Stomach (tissue), 8 donors: ENCODE measurements at regions not wholly inside any gene's neighbourhood (a gene's known extent, or its start where the extent isn't known, plus 50 kb on each side); places are given as distances from the start of the nearest gene placed in this dataset.

Source experiments
- DNase-seq, 2 donors: peaks; one replicate each; pipeline versions ENCODE4 v3.0.0 to v3.0.0-alpha.2; 2013 to 2019
- H3K27ac ChIP-seq, 5 donors: fragments of 200-600 bp in 4 of 5; sonication (generic) in 4 of 5; one replicate each; pipeline ENCODE4 v1.5.1; 2013 to 2019; ENCODE audit warnings: mild to moderate bottlenecking in 1 of 5, moderate library complexity in 1 of 5
- H3K27me3 ChIP-seq, 3 donors: fragments of 200-600 bp; sonication (generic); one replicate each; pipeline ENCODE4 v1.5.1; 2017 to 2019; ENCODE audit warnings: mixed run types in 1 of 3
- H3K36me3 ChIP-seq, 4 donors: fragments of 200-600 bp; sonication (generic); 1 replicate in 3 of 4; 2 replicates in 1 of 4; pipeline ENCODE4 v1.5.1; 2016 to 2019
- H3K4me1 ChIP-seq, 4 donors: fragments of 200-600 bp; sonication (generic); one replicate each; pipeline ENCODE4 v1.5.1; 2016 to 2019
- H3K4me3 ChIP-seq, 4 donors: fragments of 200-600 bp; sonication (generic) in 3 of 4; one replicate each; pipeline ENCODE4 v1.5.1; 2016 to 2019; ENCODE audit warnings: mild to moderate bottlenecking in 1 of 4
- H3K9me3 ChIP-seq, 4 donors: fragments of 200-600 bp; sonication (generic); one replicate each; pipeline ENCODE4 v1.5.1; 2016 to 2019
- CTCF ChIP-seq, 7 experiments: fragments of 450-650 bp in 4 of 7; fragments of 200-600 bp in 3 of 7; sonication (generic) in 3 of 7; IDR thresholded peaks; one replicate each; pipeline ENCODE4 v1.5.1; 2016 to 2019; ENCODE audit warnings: antibody characterized with exemption in 7 of 7, control low read depth in 2 of 7, mild to moderate bottlenecking in 1 of 7
- EP300 ChIP-seq: sonication (generic); formaldehyde crosslinking; IDR thresholded peaks from one replicate; pipeline ENCODE4 v1.6.1; 2017; ENCODE audit warnings: antibody characterized with exemption
- POLR2A ChIP-seq, 4 donors: fragments of 450-650 bp; IDR thresholded peaks; one replicate each; pipeline ENCODE4 v1.6.1; 2016; ENCODE audit warnings: antibody characterized with exemption in 4 of 4, control low read depth in 2 of 4, mild to moderate bottlenecking in 1 of 4, moderate library complexity in 1 of 4
- POLR2AphosphoS5 ChIP-seq, 3 donors: sonication (generic); formaldehyde crosslinking; IDR thresholded peaks; one replicate each; pipeline ENCODE4 v1.6.1; 2016; ENCODE audit warnings: antibody characterized with exemption in 3 of 3
- WGBS, 5 donors: extraction: QIAGEN DNeasy Blood & Tissue Kit in 3 of 5; methylation state at CpG; one replicate each; pipeline versions ENCODE4 v1.1.5 to v1.1.7; 2013 to 2018; 5-methylcytosine and 5-hydroxymethylcytosine counted together
- intact Hi-C: fragments of 100-400 bp; cut with DNase I; formaldehyde crosslinking; loops from one replicate; pipeline ENCODE4 v1.15.1; 2023; ENCODE audit warnings: low total_unique reads
- donor health status: healthy with polysubstance abuse.
- donor health status: Bipolar disorder and iron deficiency.
- donor health status: healthy.

DNA sequence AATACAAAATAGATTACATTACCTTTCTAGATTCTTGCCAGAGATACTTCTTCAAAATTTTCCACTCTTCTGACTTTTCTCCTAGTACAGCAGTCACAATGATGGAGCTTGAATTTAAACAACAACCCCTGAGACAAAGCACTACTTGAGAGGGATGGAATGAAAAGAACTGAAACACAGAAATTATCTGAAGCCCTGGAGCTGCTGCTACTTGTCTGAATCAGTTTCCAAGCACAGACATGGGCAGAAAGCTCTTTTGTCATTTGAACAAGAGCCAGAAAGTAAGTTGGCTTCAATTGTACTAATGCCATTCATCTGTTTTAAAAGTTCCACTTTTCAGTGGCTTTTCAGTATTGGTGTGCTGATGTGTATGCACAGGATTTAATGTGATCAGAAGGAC is 718.5 kb upstream of the ARPP21 start:
- peak in 1 of 2 donors; percentile 5 for DNase-seq
- TF ChIP-seq POLR2AphosphoS5 (IDR thresholded peaks at IDR 0.05) (no peak), CTCF (IDR thresholded peaks at IDR 0.05) (no peak), EP300 (no peak), POLR2A (IDR thresholded peaks at IDR 0.05) (no peak)
- intact Hi-C loops: no loop called here
- no peaks in the 10 kb centered on the region for H3K9me3 ChIP-seq
- H3K27ac ChIP-seq: no peak overlapping the region
- H3K4me3 ChIP-seq: no peak overlapping the region
- no peaks in the 10 kb centered on the region for H3K27me3 ChIP-seq
- H3K36me3 ChIP-seq: no peaks in the 10 kb centered on the region
- no peaks in the 10 kb centered on the region for H3K4me1 ChIP-seq

DNA sequence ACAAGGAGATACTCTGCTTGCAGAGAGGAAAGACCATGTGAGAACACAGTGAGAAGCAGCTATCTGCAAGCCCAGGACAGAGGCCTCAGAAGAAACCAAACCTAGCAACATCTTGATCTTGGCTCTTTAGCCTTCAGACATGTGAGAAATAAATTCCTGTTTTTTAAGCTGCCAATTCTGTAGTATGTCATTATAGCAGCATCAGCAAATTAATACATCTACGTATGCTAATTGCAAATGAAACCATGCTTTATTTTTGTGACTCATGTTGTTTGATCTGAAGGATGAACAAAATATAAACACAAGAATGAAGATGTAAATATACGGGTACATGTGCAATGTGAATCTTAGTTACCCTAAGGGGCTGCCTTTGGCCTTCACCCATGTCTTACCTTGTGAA is 714.4 kb upstream of the ARPP21 start:
- H3K27ac ChIP-seq: no peak overlapping the region
- 73 to 89% (median 83%) methylated on average over 2 of the region's 2 CpGs for WGBS, 5 donors
- no peaks in the 10 kb centered on the region for H3K9me3 ChIP-seq
- intact Hi-C loops: no loop called here
- DNase-seq: no peak
- H3K27me3 ChIP-seq: no peaks in the 10 kb centered on the region
- H3K36me3 ChIP-seq: no peaks in the 10 kb centered on the region
- H3K4me1 ChIP-seq: no peaks in the 10 kb centered on the region
- TF ChIP-seq EP300 (no peak), CTCF (IDR thresholded peaks at IDR 0.05) (no peak), POLR2A (IDR thresholded peaks at IDR 0.05) (no peak), POLR2AphosphoS5 (IDR thresholded peaks at IDR 0.05) (no peak)
- H3K4me3 ChIP-seq: no peak overlapping the region

- H3K9me3 ChIP-seq: no peaks in the 10 kb centered on the region
- TF ChIP-seq EP300 (no peak), CTCF (IDR thresholded peaks at IDR 0.05) (no peak), POLR2A (IDR thresholded peaks at IDR 0.05) (no peak), POLR2AphosphoS5 (IDR thresholded peaks at IDR 0.05) (no peak)
- no peaks in the 10 kb centered on the region for H3K27me3 ChIP-seq
- H3K27ac ChIP-seq: no peak overlapping the region
- no peak for DNase-seq
- H3K4me3 ChIP-seq: no peak overlapping the region
- no peaks in the 10 kb centered on the region for H3K4me1 ChIP-seq
- H3K36me3 ChIP-seq: no peaks in the 10 kb centered on the region
- 91 to 100% (median 94%) methylated on average over 1 of the region's 1 CpG for WGBS, 5 donors
- intact Hi-C loops: no loop called here
Measured at GRCh38 chr3:34925851-34926250, 713.5 kb upstream of the ARPP21 start.

DNA sequence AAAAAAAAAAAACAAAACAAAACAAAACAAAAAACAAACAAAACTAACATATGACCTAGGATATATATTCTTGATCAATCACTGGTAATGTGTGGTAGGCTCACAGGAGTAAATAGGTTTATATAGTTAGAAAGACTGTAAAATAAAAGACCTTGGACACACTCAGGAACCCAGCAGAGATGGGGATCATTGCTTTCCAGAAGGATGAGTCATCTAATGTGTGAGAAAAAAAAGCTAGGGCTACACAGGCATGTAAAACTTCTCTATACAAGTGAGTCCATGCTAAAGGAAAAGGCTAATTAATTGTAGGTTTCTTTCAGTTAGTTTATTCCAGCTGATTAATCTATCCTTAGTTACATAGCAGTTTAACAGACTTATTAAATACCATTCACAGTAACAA is 710.3 kb upstream of the ARPP21 start:
- Histone ChIP-seq H3K4me1 (no peaks in the 10 kb centered on the region), H3K27ac (no peak overlapping the region), H3K4me3 (no peak overlapping the region), H3K27me3 (no peaks in the 10 kb centered on the region), H3K36me3 (no peaks in the 10 kb centered on the region), H3K9me3 (peaks cover 0 to 5% (median 0%) of the 10 kb centered on the region in 4 donors)
- intact Hi-C loops: no loop called here
- TF ChIP-seq POLR2A (IDR thresholded peaks at IDR 0.05) (no peak), POLR2AphosphoS5 (IDR thresholded peaks at IDR 0.05) (no peak), CTCF (IDR thresholded peaks at IDR 0.05) (no peak), EP300 (no peak)
- no peak for DNase-seq

- no peak overlapping the region for H3K27ac ChIP-seq
- no peaks in the 10 kb centered on the region for H3K36me3 ChIP-seq
- H3K4me3 ChIP-seq: no peak overlapping the region
- intact Hi-C loops: no loop called here
- no peaks in the 10 kb centered on the region for H3K4me1 ChIP-seq
- H3K27me3 ChIP-seq: no peaks in the 10 kb centered on the region
- no peak for DNase-seq
- TF ChIP-seq POLR2A (IDR thresholded peaks at IDR 0.05) (no peak), CTCF (IDR thresholded peaks at IDR 0.05) (no peak), EP300 (no peak), POLR2AphosphoS5 (IDR thresholded peaks at IDR 0.05) (no peak)
- H3K9me3 ChIP-seq: peaks cover 0 to 5% (median 0%) of the 10 kb centered on the region in 4 donors
Measured at GRCh38 chr3:34934660-34935059, 704.7 kb upstream of the ARPP21 start.
